Stimulated activated naive B cell treated with anti-CD40 and anti-IgM and Interleukin-4, amounts not matched to agents 10 μg/mL and 1 μg/mL and 100 μg/mL, for 72 hours (primary cell): ENCODE measurements at regions not wholly inside any gene's neighbourhood (a gene's known extent, or its start where the extent isn't known, plus 50 kb on each side); places are given as distances from the start of the nearest gene placed in this dataset.

ENCODE experiments used
- ATAC-seq, 2 donors: fragments of 150-1000 bp; cut with Tn5 transposase; replicated peaks; 2 replicates each; pipeline ENCODE4 v1.10.0; 2021; ENCODE audit warnings: moderate library complexity in 1 of 2
- DNase-seq: peaks from one replicate; pipeline ENCODE4 v3.0.0; 2021
- H3K27ac Mint-ChIP-seq: one replicate; pipeline ENCODE4 v1.8.0; 2022; ENCODE audit warnings: mild to moderate bottlenecking, mixed read lengths
- H3K27me3 Mint-ChIP-seq, 2 donors: one replicate each; pipeline ENCODE4 v1.8.0; 2022; ENCODE audit warnings: mixed read lengths in 2 of 2
- H3K36me3 Mint-ChIP-seq, 2 donors: one replicate each; pipeline ENCODE4 v1.8.0; 2022; ENCODE audit warnings: mixed read lengths in 2 of 2, mild to moderate bottlenecking in 1 of 2
- H3K4me1 Mint-ChIP-seq, 2 donors: one replicate each; pipeline ENCODE4 v1.8.0; 2022; ENCODE audit warnings: mixed read lengths in 2 of 2, mild to moderate bottlenecking in 1 of 2
- H3K4me3 Mint-ChIP-seq, 2 donors: one replicate each; pipeline ENCODE4 v1.8.0; 2022; ENCODE audit warnings: mild to moderate bottlenecking in 2 of 2, mixed read lengths in 2 of 2, moderate library complexity in 1 of 2
- H3K9me3 Mint-ChIP-seq, 2 donors: one replicate each; pipeline ENCODE4 v1.8.0; 2022; ENCODE audit warnings: mixed read lengths in 2 of 2, mild to moderate bottlenecking in 1 of 2

GRCh38 chr13:44218501-44219240 lies 155.0 kb upstream of the SERP2 start:
- Mint-ChIP-seq H3K27me3 (no peaks in the 10 kb centered on the region), H3K4me3 (no peak overlapping the region), H3K36me3 (no peaks in the 10 kb centered on the region), H3K27ac (no peak overlapping the region), H3K9me3 (no peaks in the 10 kb centered on the region), H3K4me1 (no peaks in the 10 kb centered on the region)
- DNase-seq (no peak), ATAC-seq (no peak)

- Mint-ChIP-seq H3K9me3 (no peaks in the 10 kb centered on the region), H3K27ac (no peak overlapping the region), H3K4me3 (no peak overlapping the region), H3K36me3 (no peaks in the 10 kb centered on the region), H3K27me3 (no peaks in the 10 kb centered on the region), H3K4me1 (no peaks in the 10 kb centered on the region)
- no peak for ATAC-seq
- no peak for DNase-seq
Measured at GRCh38 chr13:44219577-44220548, 153.8 kb upstream of the SERP2 start.

GRCh38 chr13:44220948-44221347 lies 152.7 kb upstream of the SERP2 start:
- ATAC-seq: no peak
- no peaks in the 10 kb centered on the region for H3K27me3 Mint-ChIP-seq
- peaks cover 0 to 2% of the 10 kb centered on the region in 2 donors for H3K9me3 Mint-ChIP-seq
- no peaks in the 10 kb centered on the region for H3K36me3 Mint-ChIP-seq
- H3K4me1 Mint-ChIP-seq: no peaks in the 10 kb centered on the region
- DNase-seq: no peak
- H3K4me3 Mint-ChIP-seq: no peak overlapping the region
- no peak overlapping the region for H3K27ac Mint-ChIP-seq

- Mint-ChIP-seq H3K9me3 (peaks cover 0 to 2% of the 10 kb centered on the region in 2 donors), H3K27me3 (no peaks in the 10 kb centered on the region), H3K4me1 (no peaks in the 10 kb centered on the region), H3K27ac (no peak overlapping the region), H3K36me3 (no peaks in the 10 kb centered on the region), H3K4me3 (no peak overlapping the region)
- no peak for ATAC-seq
- DNase-seq: no peak
Measured at GRCh38 chr13:44221657-44222056, 152.0 kb upstream of the SERP2 start.

- H3K27ac Mint-ChIP-seq: no peak overlapping the region
- no peaks in the 10 kb centered on the region for H3K36me3 Mint-ChIP-seq
- ATAC-seq: no peak
- no peak overlapping the region for H3K4me3 Mint-ChIP-seq
- H3K4me1 Mint-ChIP-seq: no peaks in the 10 kb centered on the region
- DNase-seq: no peak
- H3K27me3 Mint-ChIP-seq: no peaks in the 10 kb centered on the region
- peaks cover 0 to 2% of the 10 kb centered on the region in 2 donors for H3K9me3 Mint-ChIP-seq
Measured at GRCh38 chr13:44223770-44224444, 149.7 kb upstream of the SERP2 start.

GRCh38 chr13:44224450-44225149 lies 149.0 kb upstream of the SERP2 start:
- H3K27me3 Mint-ChIP-seq: no peaks in the 10 kb centered on the region
- H3K4me3 Mint-ChIP-seq: no peak overlapping the region
- no peaks in the 10 kb centered on the region for H3K4me1 Mint-ChIP-seq
- no peaks in the 10 kb centered on the region for H3K36me3 Mint-ChIP-seq
- DNase-seq (no peak), ATAC-seq (no peak)
- H3K9me3 Mint-ChIP-seq: peaks cover 0 to 2% of the 10 kb centered on the region in 2 donors
- no peak overlapping the region for H3K27ac Mint-ChIP-seq

DNA sequence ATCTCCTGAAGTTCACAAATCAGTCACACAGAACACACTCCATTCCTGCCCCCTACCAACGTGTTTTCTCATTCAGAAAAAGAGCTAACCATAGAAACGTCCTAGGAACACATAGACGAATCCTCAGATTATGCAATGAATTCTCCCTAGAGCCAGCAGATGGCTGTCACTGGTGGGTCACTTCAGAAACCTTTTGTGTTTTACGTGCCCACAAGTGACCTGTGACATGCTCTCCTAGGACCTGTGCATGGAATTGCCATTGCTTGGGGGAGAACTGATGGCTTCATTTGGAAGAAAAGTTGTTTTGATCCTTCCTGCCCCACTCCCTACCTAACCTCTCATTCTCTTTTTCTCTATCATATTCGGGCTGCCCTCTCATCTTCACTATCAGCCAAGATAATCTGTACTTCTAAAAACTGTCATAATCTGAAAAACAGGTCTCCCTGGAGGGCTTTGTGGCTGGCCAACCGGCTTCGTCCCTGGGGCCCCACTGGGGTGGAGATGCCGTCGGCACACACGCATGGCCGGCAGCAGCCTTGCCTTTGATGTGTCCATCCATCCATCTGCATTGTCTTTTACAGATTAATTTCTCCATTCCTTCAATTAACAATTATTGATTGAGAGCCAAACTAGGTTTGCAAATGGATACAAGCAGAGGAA lies 144.1 kb upstream of the SERP2 start:
- ATAC-seq (peak in 1 of 2 donors; percentile 34), DNase-seq (no peak)
- peaks cover 0 to 2% of the 10 kb centered on the region in 2 donors for H3K4me1 Mint-ChIP-seq
- peaks cover 0 to 10% of the 10 kb centered on the region in 2 donors for H3K27me3 Mint-ChIP-seq
- H3K4me3 Mint-ChIP-seq: no peak overlapping the region
- H3K27ac Mint-ChIP-seq: no peak overlapping the region
- no peaks in the 10 kb centered on the region for H3K36me3 Mint-ChIP-seq
- peaks cover 0 to 2% of the 10 kb centered on the region in 2 donors for H3K9me3 Mint-ChIP-seq

DNA sequence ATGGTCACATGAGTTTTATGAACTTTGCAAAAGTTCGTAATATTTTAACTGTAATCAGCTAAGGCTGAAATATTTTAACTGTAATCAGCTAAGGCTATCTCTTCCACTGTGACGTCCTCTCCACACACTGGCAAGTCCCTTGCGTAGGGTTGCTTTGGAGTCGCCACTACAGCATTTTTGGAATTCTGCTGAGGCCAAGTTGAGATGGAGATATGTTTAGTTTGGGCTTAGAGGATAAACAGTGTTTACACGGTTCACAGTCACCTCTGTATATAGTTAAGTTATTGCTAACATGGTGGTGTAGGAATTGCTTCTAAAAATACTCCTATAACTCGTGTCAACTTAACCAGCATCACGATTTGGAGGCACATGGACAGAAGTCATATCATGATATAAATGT lies 143.6 kb upstream of the SERP2 start:
- Mint-ChIP-seq H3K4me3 (no peak overlapping the region), H3K27me3 (peaks cover 0 to 10% of the 10 kb centered on the region in 2 donors), H3K36me3 (no peaks in the 10 kb centered on the region), H3K9me3 (peaks cover 0 to 2% of the 10 kb centered on the region in 2 donors), H3K27ac (no peak overlapping the region), H3K4me1 (peaks cover 0 to 2% of the 10 kb centered on the region in 2 donors)
- DNase-seq: no peak
- ATAC-seq: no peak

DNA sequence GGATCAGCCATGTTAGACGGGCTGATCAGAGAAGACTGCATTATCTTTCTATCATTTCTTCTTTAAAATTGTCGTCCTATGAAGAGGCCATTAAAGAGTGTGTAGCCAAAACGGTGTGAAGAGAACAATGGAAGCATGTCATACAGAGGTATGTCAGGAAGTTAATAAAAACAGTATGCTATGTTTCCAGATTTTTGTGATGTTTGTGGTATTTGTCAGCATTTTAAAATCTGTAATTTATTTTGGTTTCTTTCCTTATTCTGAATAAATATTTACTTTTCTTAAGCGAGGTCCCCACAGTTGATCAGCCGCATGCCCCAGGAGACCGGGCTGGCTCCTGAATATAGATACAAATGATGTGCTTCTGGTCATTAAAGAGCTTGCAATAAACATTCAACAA lies 142.9 kb upstream of the SERP2 start:
- Mint-ChIP-seq H3K36me3 (no peaks in the 10 kb centered on the region), H3K27ac (no peak overlapping the region), H3K27me3 (peaks cover 0 to 10% of the 10 kb centered on the region in 2 donors), H3K4me3 (no peak overlapping the region), H3K4me1 (peaks cover 0 to 2% of the 10 kb centered on the region in 2 donors), H3K9me3 (no peaks in the 10 kb centered on the region)
- DNase-seq: no peak
- ATAC-seq: no peak

DNA sequence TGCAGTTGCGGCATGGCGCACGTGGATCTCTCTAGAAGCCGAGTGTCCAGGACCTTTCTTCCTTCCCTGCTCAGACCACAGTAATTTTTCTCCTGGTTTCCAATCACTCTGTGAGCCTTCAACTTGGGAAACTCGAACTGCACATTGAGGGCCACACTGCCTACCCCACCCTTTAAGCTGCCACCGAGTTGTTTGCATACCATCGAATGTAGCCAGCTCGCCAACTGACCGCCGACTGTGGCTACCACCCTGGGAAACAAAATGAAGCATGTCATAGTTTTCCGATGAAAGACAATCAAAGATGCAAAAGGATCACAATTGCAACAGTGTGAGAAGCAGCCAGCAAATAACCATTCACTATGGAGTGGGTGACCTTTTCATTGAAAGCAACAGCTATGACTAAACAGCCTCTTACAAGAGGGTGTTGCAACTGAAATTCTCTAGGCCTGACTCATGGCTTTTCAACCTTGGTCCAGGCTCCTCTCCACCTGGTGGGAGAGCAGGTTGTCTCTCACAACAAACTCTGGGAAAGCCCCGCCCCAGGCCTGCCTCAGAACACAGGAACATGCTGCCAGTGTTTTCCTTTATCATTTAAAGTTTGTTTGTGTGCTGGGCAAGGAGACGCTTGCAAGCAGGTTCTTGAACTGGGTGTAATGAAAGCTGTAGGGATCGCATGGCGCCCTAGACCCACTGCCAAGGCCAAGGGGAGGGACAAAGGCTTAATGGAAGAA lies 141.7 kb upstream of the SERP2 start:
- no peak overlapping the region for H3K27ac Mint-ChIP-seq
- DNase-seq (no peak), ATAC-seq (peak in 1 of 2 donors; percentile 68)
- peaks cover 0 to 10% of the 10 kb centered on the region in 2 donors for H3K27me3 Mint-ChIP-seq
- H3K4me1 Mint-ChIP-seq: peaks cover 0 to 2% of the 10 kb centered on the region in 2 donors
- H3K4me3 Mint-ChIP-seq: no peak overlapping the region
- no peaks in the 10 kb centered on the region for H3K9me3 Mint-ChIP-seq
- H3K36me3 Mint-ChIP-seq: no peaks in the 10 kb centered on the region

- H3K27ac Mint-ChIP-seq: no peak overlapping the region
- peaks cover 5 to 6% of the 10 kb centered on the region in 2 donors for H3K4me1 Mint-ChIP-seq
- ATAC-seq (no peak), DNase-seq (no peak)
- no peaks in the 10 kb centered on the region for H3K36me3 Mint-ChIP-seq
- H3K4me3 Mint-ChIP-seq: no peak overlapping the region
- H3K27me3 Mint-ChIP-seq: peaks cover 0 to 14% of the 10 kb centered on the region in 2 donors
- no peaks in the 10 kb centered on the region for H3K9me3 Mint-ChIP-seq
Measured at GRCh38 chr13:44232774-44233173, 140.8 kb upstream of the SERP2 start.

- Mint-ChIP-seq H3K4me3 (no peak overlapping the region), H3K9me3 (no peaks in the 10 kb centered on the region), H3K4me1 (peaks cover 7% of the 10 kb centered on the region in 2 donors), H3K36me3 (no peaks in the 10 kb centered on the region), H3K27ac (no peak overlapping the region), H3K27me3 (peaks cover 0 to 14% of the 10 kb centered on the region in 2 donors)
- ATAC-seq (no peak), DNase-seq (no peak)
Measured at GRCh38 chr13:44234566-44234965, 139.1 kb upstream of the SERP2 start.

DNA sequence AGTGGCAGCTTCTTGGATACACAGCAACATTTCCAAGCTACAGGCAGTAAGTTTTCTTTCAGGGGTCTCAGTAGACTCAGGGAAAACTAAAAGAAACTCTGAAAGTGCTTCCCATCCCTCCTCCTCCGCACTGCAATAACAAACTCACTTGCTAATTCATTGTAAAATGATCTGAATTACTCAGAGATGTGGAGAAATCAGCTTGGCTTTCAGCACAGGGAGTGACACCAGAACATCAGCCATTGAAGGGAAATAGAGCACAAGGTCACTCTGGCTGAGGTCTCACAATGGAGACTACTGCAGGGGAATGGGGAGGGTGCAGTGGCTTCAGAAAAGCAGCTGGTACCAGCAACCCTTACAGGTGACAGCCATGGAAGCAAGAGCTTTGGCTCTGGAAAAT lies 137.3 kb upstream of the SERP2 start:
- DNase-seq (no peak), ATAC-seq (no peak)
- H3K36me3 Mint-ChIP-seq: no peaks in the 10 kb centered on the region
- H3K9me3 Mint-ChIP-seq: no peaks in the 10 kb centered on the region
- peaks cover 7% of the 10 kb centered on the region in 2 donors for H3K4me1 Mint-ChIP-seq
- H3K27ac Mint-ChIP-seq: no peak overlapping the region
- H3K4me3 Mint-ChIP-seq: no peak overlapping the region
- H3K27me3 Mint-ChIP-seq: peaks cover 4 to 13% of the 10 kb centered on the region in 2 donors
